NCI-H1417 (cell line): ENCODE measurements at regions not wholly inside any gene's neighbourhood (a gene's known extent, or its start where the extent isn't known, plus 50 kb on each side); places are given as distances from the start of the nearest gene placed in this dataset.

Source experiments
- DNase-seq, 3 experiments: peaks; one replicate each; lab custom pipeline; 2025; lab: John Stamatoyannopoulos, UW

- DNase-seq, result no peak
Measured at GRCh38 chr7:22002726-22003125, 57.0 kb upstream of the CDCA7L start.

- DNase-seq, result peak; percentile 31 to 88 (median 55)
Measured at GRCh38 chr7:22001345-22002004, 55.8 kb upstream of the CDCA7L start.

GRCh38 chr7:21999896-22000295, 54.2 kb upstream of the CDCA7L start:
- DNase-seq, result no peak

- no peak for DNase-seq
Measured at GRCh38 chr7:21996641-21997040, 50.9 kb upstream of the CDCA7L start.
